PFSK-1 (cell line): ENCODE measurements at regions not wholly inside any gene's neighbourhood (a gene's known extent, or its start where the extent isn't known, plus 50 kb on each side); places are given as distances from the start of the nearest gene placed in this dataset.

Source experiments
- FOXP2 ChIP-seq: optimal IDR thresholded peaks from 2 replicates; pipeline ENCODE3; 2011; ENCODE audit warnings: borderline replicate concordance, control low read depth, inconsistent platforms; ENCODE audit not compliant: insufficient read depth; ENCODE audit errors: extremely low read length, extremely low read depth
- POLR2AphosphoS5 ChIP-seq: IDR thresholded peaks from 2 replicates; pipeline ENCODE4 v1.6.1; 2012; ENCODE audit warnings: low read depth, mild to moderate bottlenecking, control low read depth, low read length, moderate library complexity
- REST ChIP-seq, 2 experiments: IDR thresholded peaks; 2 replicates each; pipeline versions ENCODE4 v1.6.1 to v1.8.0; 2011 to 2012; ENCODE audit warnings: low read depth in 2 of 2, low read length in 2 of 2, control low read depth in 1 of 2, inconsistent platforms in 1 of 2, mild to moderate bottlenecking in 1 of 2, moderate library complexity in 1 of 2; ENCODE audit not compliant: insufficient read depth in 1 of 2
- SIN3A ChIP-seq: IDR thresholded peaks from 2 replicates; pipeline ENCODE4 v1.6.1; 2012; ENCODE audit warnings: mild to moderate bottlenecking, low read length, moderate library complexity, borderline replicate concordance; ENCODE audit not compliant: insufficient read depth
- TAF1 ChIP-seq: IDR thresholded peaks from 2 replicates; pipeline ENCODE4 v1.6.1; 2012; ENCODE audit warnings: low read length, control low read depth, borderline replicate concordance; ENCODE audit not compliant: insufficient read depth

GRCh38 chr3:153976891-153977554, 144.2 kb upstream of the ARHGEF26 start:
- TF ChIP-seq SIN3A, result no peak
- no peak for TF ChIP-seq FOXP2
- no peak for TF ChIP-seq POLR2AphosphoS5
- no peak for TF ChIP-seq TAF1
- no peak for TF ChIP-seq REST (IDR thresholded peaks at IDR 0.05; ENCODE audit: insufficient read depth in 1 of 2, low read depth in 2 of 2, low read length in 2 of 2)

- no peak for TF ChIP-seq FOXP2
- TF ChIP-seq REST (IDR thresholded peaks at IDR 0.05; ENCODE audit: insufficient read depth in 1 of 2, low read depth in 2 of 2, low read length in 2 of 2), result no peak
- TF ChIP-seq TAF1, result no peak
- TF ChIP-seq POLR2AphosphoS5, result no peak
- TF ChIP-seq SIN3A, result no peak
Observed at GRCh38 chr3:153978006-153978405, 143.2 kb upstream of the ARHGEF26 start.

GRCh38 chr3:153979418-153980251, 141.6 kb upstream of the ARHGEF26 start:
- TF ChIP-seq REST (IDR thresholded peaks at IDR 0.05; ENCODE audit: insufficient read depth in 1 of 2, low read depth in 2 of 2, low read length in 2 of 2) (no peak), FOXP2 (no peak), TAF1 (no peak), POLR2AphosphoS5 (no peak), SIN3A (no peak)

GRCh38 chr3:153980252-153980590, 141.0 kb upstream of the ARHGEF26 start:
- no peak for TF ChIP-seq TAF1
- no peak for TF ChIP-seq FOXP2
- no peak for TF ChIP-seq SIN3A
- TF ChIP-seq REST (IDR thresholded peaks at IDR 0.05; ENCODE audit: insufficient read depth in 1 of 2, low read depth in 2 of 2, low read length in 2 of 2), result no peak
- TF ChIP-seq POLR2AphosphoS5, result no peak

- TF ChIP-seq FOXP2 (no peak), REST (IDR thresholded peaks at IDR 0.05; ENCODE audit: insufficient read depth in 1 of 2, low read depth in 2 of 2, low read length in 2 of 2) (no peak), TAF1 (no peak), POLR2AphosphoS5 (no peak), SIN3A (no peak)
Observed at GRCh38 chr3:154003649-154004048, 117.5 kb upstream of the ARHGEF26 start.
